PC-9 (cell line): ENCODE measurements at regions not wholly inside any gene's neighbourhood (a gene's known extent, or its start where the extent isn't known, plus 50 kb on each side); places are given as distances from the start of the nearest gene placed in this dataset.

Source experiments
- CTCF ChIP-seq: fragments of 200-600 bp; sonication (generic); conservative IDR thresholded peaks from 2 replicates; pipeline ENCODE4 v1.6.1; 2017; ENCODE audit warnings: mixed run types, antibody characterized with exemption, mild to moderate bottlenecking, moderate library complexity
- EZH2 ChIP-seq: fragments of 200-600 bp; sonication (generic); IDR thresholded peaks from 2 replicates; pipeline ENCODE4 v1.8.0; 2017; ENCODE audit warnings: antibody characterized with exemption, low read depth

- TF ChIP-seq CTCF: no peak
- no peak for TF ChIP-seq EZH2
Observed at GRCh38 chr3:137242836-137243400, 285.1 kb downstream of the IL20RB start.
